PC-9 (cell line): ENCODE measurements at regions not wholly inside any gene's neighbourhood (a gene's known extent, or its start where the extent isn't known, plus 50 kb on each side); places are given as distances from the start of the nearest gene placed in this dataset.

Experiments
- EZH2 ChIP-seq: fragments of 200-600 bp; sonication (generic); IDR thresholded peaks from 2 replicates; pipeline ENCODE4 v1.8.0; 2017; ENCODE audit warnings: antibody characterized with exemption, low read depth
- TF ChIP-seq, protein P1 (sequence below): fragments of 200-600 bp; sonication (generic); conservative IDR thresholded peaks from 2 replicates; pipeline ENCODE4 v1.6.1; 2017; ENCODE audit warnings: mixed run types, antibody characterized with exemption, mild to moderate bottlenecking, moderate library complexity

DNA sequence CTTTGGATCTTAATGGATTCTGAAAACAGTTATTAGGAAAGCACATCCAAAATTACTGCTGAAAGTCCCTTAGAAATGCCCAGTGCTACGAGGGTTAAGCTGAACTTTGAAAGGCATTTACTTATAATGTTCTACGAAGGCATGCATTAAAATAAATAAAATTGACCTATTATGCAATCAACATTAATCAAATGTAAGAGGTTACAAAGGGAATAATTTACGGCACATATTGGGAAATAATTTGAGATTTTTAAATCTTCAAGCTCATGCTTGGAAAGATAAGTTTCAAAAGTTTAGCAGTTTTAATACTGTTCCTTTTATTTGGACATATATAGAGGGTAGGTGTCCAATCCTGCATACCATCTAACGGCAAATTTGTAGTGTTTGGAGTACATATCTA is 1564.1 kb upstream of the DDX18 start:
- TF ChIP-seq, protein P1, sequence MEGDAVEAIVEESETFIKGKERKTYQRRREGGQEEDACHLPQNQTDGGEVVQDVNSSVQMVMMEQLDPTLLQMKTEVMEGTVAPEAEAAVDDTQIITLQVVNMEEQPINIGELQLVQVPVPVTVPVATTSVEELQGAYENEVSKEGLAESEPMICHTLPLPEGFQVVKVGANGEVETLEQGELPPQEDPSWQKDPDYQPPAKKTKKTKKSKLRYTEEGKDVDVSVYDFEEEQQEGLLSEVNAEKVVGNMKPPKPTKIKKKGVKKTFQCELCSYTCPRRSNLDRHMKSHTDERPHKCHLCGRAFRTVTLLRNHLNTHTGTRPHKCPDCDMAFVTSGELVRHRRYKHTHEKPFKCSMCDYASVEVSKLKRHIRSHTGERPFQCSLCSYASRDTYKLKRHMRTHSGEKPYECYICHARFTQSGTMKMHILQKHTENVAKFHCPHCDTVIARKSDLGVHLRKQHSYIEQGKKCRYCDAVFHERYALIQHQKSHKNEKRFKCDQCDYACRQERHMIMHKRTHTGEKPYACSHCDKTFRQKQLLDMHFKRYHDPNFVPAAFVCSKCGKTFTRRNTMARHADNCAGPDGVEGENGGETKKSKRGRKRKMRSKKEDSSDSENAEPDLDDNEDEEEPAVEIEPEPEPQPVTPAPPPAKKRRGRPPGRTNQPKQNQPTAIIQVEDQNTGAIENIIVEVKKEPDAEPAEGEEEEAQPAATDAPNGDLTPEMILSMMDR: no peak
- no peak for TF ChIP-seq EZH2
